ENCODE measurements at regions not wholly inside any gene's neighbourhood (a gene's known extent, or its start where the extent isn't known, plus 50 kb on each side); places are given as distances from the start of the nearest gene placed in this dataset.

DNA sequence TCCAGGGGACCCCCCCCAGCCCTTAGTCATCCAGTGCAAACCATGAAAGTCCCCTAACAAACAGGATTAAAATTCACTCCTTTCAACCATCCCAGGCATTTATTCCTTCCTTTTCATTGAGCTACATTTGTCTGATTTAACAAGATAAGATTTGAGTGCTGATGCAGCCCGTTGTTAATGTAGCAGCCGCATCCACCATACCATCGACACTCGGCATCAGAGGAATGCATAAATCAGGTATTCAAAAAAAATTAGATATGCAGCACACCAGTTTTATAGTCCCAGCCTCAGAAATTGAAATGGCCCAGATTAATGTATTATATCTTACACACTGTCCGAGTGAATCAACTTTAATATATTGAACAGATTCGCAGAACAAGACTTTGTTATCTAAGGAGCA is 676.5 kb upstream of the FANCL start:
- no peak for DNase-seq

DNA sequence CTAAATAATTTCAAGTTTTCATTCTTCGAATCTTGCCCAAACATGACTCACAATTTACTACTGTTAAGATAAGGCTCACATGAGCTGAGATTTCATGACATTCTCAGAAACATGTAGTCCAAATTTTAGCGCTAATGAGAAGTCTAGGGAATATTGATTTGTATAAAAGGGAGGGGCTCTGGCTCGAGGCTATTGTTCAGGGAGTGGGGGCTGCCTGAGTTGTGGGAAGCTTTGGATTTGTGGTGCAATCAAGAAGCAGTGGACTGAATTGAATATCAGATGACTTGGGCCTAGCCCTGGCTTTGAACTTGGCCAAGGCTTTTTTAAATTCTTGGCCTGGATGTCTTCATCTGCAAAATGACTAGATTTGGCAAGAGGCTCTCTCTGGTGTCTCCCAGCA is 674.9 kb upstream of the FANCL start:
- no peak for DNase-seq

- no peak for DNase-seq
These were observed 673.8 kb upstream of the FANCL start for GRCh38 chr2:58914733-58915505.

DNA sequence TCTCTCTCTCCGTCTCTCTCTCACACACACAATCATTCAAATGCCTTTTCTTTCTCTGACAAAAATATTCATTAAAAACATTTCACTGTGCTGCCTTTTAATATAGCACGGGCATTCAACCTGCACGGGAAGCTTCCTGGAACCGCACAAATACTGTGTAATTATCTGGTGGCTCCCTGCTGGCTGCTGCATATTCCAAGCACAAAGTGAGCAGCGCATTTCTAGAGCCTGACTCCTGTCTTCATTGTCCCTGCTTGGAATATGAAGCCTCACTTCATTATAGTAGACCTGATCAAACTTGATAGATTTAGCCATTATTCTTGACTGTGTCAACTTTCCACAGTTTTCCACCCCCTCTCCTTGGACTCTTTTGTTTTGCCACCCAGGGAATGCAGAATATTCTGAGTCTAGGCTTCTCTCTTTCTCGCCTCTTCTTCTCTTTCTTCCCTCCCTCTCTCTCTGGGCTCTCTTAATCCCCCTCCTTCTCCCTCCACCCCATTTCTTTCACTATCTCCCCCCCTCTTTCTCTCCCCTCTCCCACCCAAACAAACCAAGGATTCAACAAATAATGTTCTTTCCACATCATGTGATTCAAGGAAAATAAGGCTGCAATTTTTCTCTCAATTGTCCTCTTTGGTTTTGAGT is 672.1 kb upstream of the FANCL start:
- DNase-seq: no peak

GRCh38 chr2:58911877-58912276 is 670.8 kb upstream of the FANCL start:
- no peak for DNase-seq

- no peak for DNase-seq
These were observed 667.5 kb upstream of the FANCL start for GRCh38 chr2:58908501-58909154.

DNA sequence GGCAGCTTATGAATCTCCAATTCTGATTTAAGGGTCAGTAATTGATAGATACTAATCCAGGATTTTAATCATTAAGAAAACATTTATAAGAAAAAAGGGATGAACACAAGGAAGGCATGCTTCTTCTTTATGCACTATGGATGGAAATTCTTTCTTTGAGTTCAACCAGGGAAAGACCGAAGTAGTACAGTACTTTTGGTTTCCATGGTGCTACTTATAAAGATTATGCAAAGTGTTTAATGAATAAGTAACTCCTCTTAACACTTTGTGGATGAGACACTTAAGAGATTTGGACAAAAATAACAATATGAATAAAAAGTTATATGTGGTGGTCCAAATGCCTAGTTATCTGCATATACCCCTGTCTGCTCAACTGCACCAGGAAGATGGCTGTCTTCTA is 666.5 kb upstream of the FANCL start:
- DNase-seq: no peak

DNA sequence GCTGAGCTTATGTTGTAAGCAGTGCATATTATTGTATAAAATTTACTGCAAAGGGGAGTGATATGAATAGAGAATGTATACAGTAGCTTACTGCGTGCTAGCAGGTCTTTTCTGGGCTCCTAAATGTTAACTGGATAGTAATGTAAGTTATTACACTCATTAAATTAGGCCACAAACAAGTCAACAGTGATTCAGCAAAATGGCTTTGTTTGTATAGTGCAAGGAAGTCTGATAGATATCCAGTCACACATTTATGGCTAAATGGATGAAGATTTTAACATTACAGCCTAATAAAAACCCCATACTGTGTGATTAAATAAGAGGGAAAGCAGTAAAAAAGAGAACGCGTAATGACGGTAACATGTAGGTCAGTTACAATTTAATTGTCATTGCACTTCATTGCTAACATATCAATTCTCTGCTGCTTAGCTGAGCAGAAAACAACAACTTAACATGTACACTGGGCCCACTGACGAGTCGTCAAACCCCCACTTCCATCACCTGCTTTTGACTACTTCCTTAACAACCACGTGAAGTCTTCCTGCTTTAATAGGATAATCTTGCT is 665.0 kb upstream of the FANCL start:
- no peak for DNase-seq

DNA sequence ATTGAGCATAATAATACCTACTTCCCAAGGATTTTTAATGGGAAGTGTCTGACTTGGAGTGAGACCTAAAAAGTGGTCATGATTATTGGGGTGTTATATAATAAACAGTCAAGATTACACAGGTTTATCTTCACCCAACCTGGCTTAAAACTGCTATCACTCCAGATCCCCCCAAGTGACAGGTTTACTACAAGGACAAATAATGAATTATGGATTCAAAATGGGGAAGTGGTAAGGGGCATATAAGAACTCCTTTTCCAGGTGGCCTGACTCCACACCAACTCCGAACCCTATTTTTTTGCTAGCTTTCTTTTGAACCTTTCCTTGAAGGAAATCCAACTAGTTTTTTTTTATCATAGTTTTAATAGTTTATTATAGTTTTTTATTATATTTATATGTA is 663.0 kb upstream of the FANCL start:
- no peak for DNase-seq

- no peak for DNase-seq
These were observed 662.3 kb upstream of the FANCL start for GRCh38 chr2:58903427-58903826.

DNA sequence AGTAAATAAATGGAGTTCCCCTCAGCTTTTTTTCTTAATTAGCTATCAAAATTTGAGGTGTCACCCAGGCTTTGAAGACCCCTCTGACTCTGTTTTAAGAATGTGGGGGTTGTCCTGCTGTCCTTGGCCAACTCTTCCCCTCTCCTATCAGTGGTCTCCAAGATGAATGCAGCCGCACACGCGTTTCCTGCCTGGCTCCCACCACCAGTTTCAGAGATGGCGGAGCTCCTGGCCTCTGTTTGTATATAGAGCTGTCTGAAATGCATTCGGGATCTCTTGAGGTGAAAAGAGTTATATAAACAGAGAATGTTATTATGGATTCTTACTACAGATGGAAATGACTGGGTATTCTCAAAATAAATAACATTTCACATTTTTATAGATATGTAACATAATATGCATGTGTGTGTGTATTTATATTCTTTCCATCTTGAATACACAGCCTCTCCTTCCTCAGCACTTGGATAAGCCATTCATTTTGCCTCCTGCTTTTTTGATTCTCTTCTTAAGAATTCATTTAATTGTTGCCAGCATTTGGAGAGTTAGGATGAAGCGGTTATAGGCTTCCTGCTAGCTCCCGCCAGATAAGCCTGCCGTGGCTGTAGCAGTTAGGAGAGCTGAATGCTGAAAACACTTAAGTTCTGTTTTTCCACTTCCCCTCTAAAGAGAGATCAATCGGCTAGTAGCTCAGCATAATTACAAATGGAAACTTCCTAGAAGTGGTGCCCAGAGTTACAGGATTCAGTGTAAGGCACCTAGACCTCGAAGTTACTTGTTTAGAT is 659.3 kb upstream of the FANCL start:
- DNase-seq: no peak

DNA sequence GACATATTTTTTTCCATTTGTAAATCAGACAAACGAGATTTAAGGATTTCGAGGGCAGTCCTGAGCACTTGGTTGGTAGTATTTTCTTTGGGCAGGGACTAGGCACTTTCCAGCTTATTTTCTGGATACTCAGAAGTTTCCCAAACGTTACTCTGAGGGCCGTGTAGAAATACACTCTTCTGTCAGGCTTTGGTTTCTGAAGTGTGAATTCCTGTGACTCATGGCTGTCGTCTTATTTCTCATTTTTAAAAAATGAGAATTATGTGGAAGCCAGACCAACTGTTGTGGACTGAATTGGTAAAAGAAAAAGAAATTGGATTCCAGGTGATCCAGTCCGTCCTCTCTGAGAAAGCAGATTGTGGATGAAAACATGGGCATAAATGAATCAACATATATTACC is 658.6 kb upstream of the FANCL start:
- DNase-seq: no peak

DNA sequence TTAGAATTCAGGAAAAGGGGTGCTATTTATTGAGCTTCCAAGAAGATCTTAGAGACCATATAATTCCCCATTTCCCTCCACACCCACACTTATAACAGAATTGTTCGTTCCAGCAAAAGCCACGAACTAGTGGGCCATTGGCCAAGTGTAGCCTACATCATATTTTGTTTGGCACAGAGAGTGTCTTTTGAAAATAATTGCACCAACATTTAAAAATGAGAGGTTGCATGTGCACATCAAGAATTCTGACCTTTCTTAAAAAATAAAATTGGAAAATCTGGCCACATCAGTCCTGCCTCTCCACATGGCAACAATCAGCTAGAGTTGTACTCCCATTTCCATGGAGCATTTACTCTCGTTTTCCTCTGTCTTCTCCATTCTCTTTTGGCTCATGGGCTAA is 655.5 kb upstream of the FANCL start:
- DNase-seq: no peak

- DNase-seq: no peak
These were observed 654.7 kb upstream of the FANCL start for GRCh38 chr2:58895857-58896256.

DNA sequence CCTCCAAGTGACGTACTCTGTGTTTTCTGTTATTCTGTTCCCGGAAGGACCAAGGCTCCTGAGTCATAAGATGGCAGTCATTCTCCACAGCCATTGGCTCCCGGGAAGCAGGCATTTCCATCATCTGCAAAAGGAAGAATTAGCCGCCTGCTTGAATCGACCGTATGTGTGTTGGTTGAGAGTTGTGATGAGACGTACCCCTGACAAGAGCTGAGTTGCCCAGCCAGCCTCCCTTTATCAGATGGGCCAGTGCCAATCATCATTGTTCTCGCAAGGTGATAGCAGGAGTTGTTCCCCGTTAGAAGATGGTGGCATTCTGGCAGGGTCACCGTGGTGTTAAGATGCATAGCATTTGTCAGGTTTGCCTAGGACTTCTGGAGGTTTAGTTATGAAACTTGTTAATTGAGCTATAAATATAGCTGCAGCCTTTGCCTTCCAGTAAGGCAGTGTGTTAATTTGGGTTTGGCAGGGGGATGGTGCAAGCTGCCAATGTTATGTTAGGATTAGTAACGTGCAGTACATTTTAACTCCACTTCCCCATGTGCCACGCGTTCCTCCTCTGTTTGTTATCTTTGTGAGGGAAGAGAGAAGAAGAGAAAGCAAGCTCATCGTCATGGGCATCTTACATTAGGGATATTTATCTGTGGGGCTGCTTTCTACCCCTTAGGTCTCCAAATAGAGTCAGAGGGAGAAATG is 652.7 kb upstream of the FANCL start:
- no peak for DNase-seq

GRCh38 chr2:58891828-58892377 is 650.8 kb upstream of the FANCL start:
- no peak for DNase-seq

- no peak for DNase-seq
These were observed 649.9 kb upstream of the FANCL start for GRCh38 chr2:58890865-58891525.

DNA sequence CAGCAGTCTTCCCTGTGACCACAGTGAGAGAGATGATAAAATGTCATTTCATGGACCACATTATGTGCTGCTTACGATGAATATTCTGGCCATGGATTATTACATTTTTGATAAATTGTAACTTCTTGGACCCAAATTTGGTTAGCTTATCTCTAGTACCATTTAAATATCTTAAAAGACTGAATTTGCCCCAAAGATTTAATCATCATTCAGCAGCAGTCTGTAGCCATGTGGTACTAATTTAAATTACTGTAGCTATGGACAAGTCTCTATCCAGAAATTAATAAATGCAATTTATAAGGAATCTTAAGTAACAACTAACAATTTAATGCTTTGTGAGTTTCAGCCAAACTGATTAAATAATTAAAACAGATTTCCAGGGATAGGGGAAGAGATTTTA is 644.9 kb upstream of the FANCL start:
- no peak for DNase-seq

DNA sequence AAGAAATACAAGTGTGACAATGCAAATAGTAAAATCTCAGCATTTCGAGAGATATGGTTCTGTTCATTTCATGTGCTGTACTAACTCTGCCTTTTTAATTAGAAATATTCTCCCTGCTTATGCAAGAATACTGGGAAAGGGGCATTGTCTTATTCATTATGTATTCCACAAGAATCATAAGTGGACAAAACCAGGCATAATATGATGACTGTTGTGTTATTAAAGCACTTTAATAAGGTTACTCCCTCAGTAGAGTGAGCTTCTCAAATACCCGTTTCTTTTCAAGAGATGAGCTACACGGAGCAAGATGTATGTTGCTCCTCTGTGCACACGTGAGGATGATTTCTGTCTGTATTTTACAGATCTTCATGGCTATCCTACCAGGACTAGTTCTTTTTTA is 638.7 kb upstream of the FANCL start:
- no peak for DNase-seq

DNA sequence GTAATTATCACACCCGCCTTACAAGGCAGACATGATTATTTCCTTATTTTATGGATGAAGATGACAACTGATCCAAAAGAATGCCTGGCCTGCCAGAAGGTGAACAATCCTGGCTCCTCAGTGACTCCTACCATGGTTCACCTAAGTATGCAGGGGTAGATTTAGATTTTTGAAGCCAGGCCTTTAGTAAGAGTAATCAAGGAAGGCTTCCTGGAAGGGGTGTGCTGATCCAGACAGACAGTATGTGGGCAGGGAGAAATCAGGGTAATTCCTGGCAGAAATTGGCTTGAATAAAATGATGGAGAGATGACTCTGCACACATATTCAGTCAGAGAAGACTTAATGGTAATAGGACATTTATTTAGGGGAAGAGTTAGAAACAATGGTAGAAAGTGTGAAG is 637.7 kb upstream of the FANCL start:
- no peak for DNase-seq

DNA sequence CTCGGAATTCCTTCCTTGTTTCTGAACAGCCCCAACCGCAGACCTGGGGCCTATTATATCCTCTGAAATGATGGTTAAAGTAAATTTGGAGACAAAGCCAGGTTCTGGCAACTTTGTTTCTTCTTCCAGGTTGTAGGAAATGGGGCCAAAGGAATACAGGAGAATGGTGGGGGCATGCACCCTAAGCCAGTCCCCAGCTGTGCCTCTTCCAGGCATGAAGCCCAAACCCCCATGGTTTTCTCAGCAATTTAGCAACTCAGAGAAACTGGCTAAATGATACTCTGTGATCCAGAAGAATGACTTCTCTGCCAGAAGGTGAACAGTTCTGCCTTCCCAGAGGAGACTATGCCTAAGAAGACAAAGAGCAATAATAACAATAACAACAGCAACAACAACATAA is 635.0 kb upstream of the FANCL start:
- DNase-seq: no peak

GRCh38 chr2:58875436-58875835 is 634.3 kb upstream of the FANCL start:
- DNase-seq: no peak

Measured in 8988T (cell line).